ENCODE measurements at regions not wholly inside any gene's neighbourhood (a gene's known extent, or its start where the extent isn't known, plus 50 kb on each side); places are given as distances from the start of the nearest gene placed in this dataset.

GRCh38 chrX:40283981-40284380 is 186.2 kb upstream of the BCOR start:
- TF ChIP-seq, protein P1, sequence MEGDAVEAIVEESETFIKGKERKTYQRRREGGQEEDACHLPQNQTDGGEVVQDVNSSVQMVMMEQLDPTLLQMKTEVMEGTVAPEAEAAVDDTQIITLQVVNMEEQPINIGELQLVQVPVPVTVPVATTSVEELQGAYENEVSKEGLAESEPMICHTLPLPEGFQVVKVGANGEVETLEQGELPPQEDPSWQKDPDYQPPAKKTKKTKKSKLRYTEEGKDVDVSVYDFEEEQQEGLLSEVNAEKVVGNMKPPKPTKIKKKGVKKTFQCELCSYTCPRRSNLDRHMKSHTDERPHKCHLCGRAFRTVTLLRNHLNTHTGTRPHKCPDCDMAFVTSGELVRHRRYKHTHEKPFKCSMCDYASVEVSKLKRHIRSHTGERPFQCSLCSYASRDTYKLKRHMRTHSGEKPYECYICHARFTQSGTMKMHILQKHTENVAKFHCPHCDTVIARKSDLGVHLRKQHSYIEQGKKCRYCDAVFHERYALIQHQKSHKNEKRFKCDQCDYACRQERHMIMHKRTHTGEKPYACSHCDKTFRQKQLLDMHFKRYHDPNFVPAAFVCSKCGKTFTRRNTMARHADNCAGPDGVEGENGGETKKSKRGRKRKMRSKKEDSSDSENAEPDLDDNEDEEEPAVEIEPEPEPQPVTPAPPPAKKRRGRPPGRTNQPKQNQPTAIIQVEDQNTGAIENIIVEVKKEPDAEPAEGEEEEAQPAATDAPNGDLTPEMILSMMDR (IDR thresholded peaks at IDR 0.05; ENCODE audit: borderline replicate concordance, extremely low read depth, low read length, poor library complexity, severe bottlenecking) = no peak
- no peak for TF ChIP-seq EZH2 (IDR thresholded peaks at IDR 0.05; ENCODE audit: borderline replicate concordance, low read depth, low read length, severe bottlenecking)
